Heart left ventricle (tissue), 13 donors: ENCODE measurements at regions not wholly inside any gene's neighbourhood (a gene's known extent, or its start where the extent isn't known, plus 50 kb on each side); places are given as distances from the start of the nearest gene placed in this dataset.

ENCODE experiments used
- POLR2A ChIP-seq, 2 donors: fragments of 450-650 bp; IDR thresholded peaks; one replicate each; pipeline ENCODE4 v1.6.1; 2017; ENCODE audit warnings: antibody characterized with exemption in 2 of 2, mild to moderate bottlenecking in 2 of 2, moderate library complexity in 2 of 2
- TF ChIP-seq, protein P1 (sequence below), 12 donors: fragments of 200-600 bp; sonication (generic) in 4 of 12; IDR thresholded peaks; one replicate each; pipeline versions ENCODE4 v1.5.0 to v1.8.0; 2018 to 2022; ENCODE audit warnings: antibody characterized with exemption in 12 of 12, mild to moderate bottlenecking in 5 of 12
- donor health status: ischemic (EF 13 %, LVEDD 7.1; RV severe dilation, severe dysfunction).
- donor health status: DM: no; HTN: yes; CAD: no.
- donor health status: DM: no; HTN: no; CAD: no.
- donor health status: ischemic (EF 25% LVEDD 6.9; RV normal size, moderate dysfunction).
- donor health status: ischemic (EF 25% LVEDD 5.7; RV mildly dilated, moderate dysfunction).
- donor health status: ischemic (EF 35%, LVEDD 5.7; RV mildly dilated, moderate dysfunction).
- donor health status: nonischemic (EF 11% LVEDD 7.7; RV severe dilation, severe dysfunction).
- donor health status: DM: yes; HTN: yes; CAD: no.
- donor health status: PGD.
- donor health status: ischemic (EF 29% LVEDD 5.4; RV normal size, mild dysfunction).
- donor health status: nonischemic (EF 23%, LVEDD 6.1; RV moderate dilation, normal function).

DNA sequence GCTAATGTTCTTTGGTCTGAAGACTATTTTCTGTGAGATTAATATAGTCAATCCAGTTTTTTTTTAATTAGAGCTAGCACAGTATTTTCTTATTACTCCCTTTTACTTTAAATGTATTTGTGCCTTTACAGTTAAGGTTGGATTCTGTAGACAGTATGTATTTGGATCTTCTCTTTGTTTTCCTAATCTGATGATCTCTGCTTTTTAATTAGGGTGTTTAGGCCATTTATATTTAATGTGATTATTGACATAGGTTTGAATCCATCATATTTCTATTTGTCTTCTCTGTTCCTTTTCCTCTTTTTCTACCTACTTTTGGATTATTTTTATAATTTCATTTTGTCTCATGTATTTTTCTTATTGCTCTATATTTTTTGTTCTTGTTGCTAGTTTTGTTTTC lies 437.7 kb downstream of the CPS1 start:
- no peak for TF ChIP-seq POLR2A (IDR thresholded peaks at IDR 0.05)
- TF ChIP-seq, protein P1, sequence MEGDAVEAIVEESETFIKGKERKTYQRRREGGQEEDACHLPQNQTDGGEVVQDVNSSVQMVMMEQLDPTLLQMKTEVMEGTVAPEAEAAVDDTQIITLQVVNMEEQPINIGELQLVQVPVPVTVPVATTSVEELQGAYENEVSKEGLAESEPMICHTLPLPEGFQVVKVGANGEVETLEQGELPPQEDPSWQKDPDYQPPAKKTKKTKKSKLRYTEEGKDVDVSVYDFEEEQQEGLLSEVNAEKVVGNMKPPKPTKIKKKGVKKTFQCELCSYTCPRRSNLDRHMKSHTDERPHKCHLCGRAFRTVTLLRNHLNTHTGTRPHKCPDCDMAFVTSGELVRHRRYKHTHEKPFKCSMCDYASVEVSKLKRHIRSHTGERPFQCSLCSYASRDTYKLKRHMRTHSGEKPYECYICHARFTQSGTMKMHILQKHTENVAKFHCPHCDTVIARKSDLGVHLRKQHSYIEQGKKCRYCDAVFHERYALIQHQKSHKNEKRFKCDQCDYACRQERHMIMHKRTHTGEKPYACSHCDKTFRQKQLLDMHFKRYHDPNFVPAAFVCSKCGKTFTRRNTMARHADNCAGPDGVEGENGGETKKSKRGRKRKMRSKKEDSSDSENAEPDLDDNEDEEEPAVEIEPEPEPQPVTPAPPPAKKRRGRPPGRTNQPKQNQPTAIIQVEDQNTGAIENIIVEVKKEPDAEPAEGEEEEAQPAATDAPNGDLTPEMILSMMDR (IDR thresholded peaks at IDR 0.05) = no peak
